Neural cell (in vitro differentiated cells): ENCODE measurements at regions not wholly inside any gene's neighbourhood (a gene's known extent, or its start where the extent isn't known, plus 50 kb on each side); places are given as distances from the start of the nearest gene placed in this dataset.

Experiments used
- H2AFZ ChIP-seq: fragments of 200-600, 300-800 bp; sonication (generic), shearing (Covaris generic); 2 replicates; pipeline ENCODE4 v1.6.0; 2014; ENCODE audit warnings: low read depth, mild to moderate bottlenecking, antibody characterized with exemption, low read length, moderate library complexity
- H3F3A ChIP-seq: fragments of 200-600 bp; shearing (Covaris generic); 2 replicates; pipeline ENCODE4 v1.6.1; 2016; ENCODE audit warnings: mild to moderate bottlenecking, moderate library complexity, mixed read lengths, antibody characterized with exemption, low read length; ENCODE audit not compliant: insufficient read depth, poor library complexity, severe bottlenecking
- H3K27ac ChIP-seq: fragments of 200-600, 300-800 bp; sonication (generic), shearing (Covaris generic); 2 replicates; pipeline ENCODE4 v1.5.1; 2014; ENCODE audit warnings: mild to moderate bottlenecking, low read length, moderate library complexity
- H3K27me3 ChIP-seq: fragments of 300-800, 200-600 bp; sonication (generic), shearing (Covaris generic); 2 replicates; pipeline ENCODE4 v1.6.0; 2014; ENCODE audit warnings: mild to moderate bottlenecking, low read depth, low read length, moderate library complexity; ENCODE audit not compliant: insufficient read depth
- H3K36me3 ChIP-seq: fragments of 300-800, 200-600 bp; sonication (generic), shearing (Covaris generic); 2 replicates; pipeline ENCODE4 v1.5.1; 2014; ENCODE audit warnings: mild to moderate bottlenecking, antibody characterized with exemption, low read length, moderate library complexity; ENCODE audit not compliant: insufficient read depth
- H3K4me2 ChIP-seq: fragments of 300-800, 200-600 bp; sonication (generic), shearing (Covaris generic); 2 replicates; pipeline ENCODE4 v1.6.0; 2014; ENCODE audit warnings: mild to moderate bottlenecking, low read length
- H3K4me3 ChIP-seq: fragments of 300-800, 200-600 bp; sonication (generic), shearing (Covaris generic); 2 replicates; pipeline ENCODE4 v1.5.1; 2014; ENCODE audit warnings: mild to moderate bottlenecking, low read length, moderate library complexity
- H3K79me2 ChIP-seq: fragments of 200-600 bp; shearing (Covaris generic); replicated peaks from 2 replicates; pipeline ENCODE4 v1.6.0; 2014; ENCODE audit warnings: mild to moderate bottlenecking, low read length, moderate library complexity; ENCODE audit not compliant: insufficient read depth
- H3K9ac ChIP-seq: fragments of 300-800, 200-600 bp; sonication (generic), shearing (Covaris generic); 2 replicates; pipeline ENCODE4 v1.6.1; 2016; ENCODE audit warnings: mild to moderate bottlenecking, low read length, mixed read lengths
- H3K9me2 ChIP-seq: fragments of 200-600 bp; shearing (Covaris generic); 2 replicates; pipeline ENCODE4 v1.6.1; 2016; ENCODE audit warnings: mild to moderate bottlenecking, low read length, mixed read lengths; ENCODE audit not compliant: insufficient read depth
- H3K9me3 ChIP-seq: fragments of 200-600, 300-800 bp; sonication (generic), shearing (Covaris generic); 2 replicates; pipeline ENCODE4 v1.6.1; 2016; ENCODE audit warnings: mild to moderate bottlenecking, mixed run types, low read length, moderate library complexity, mixed read lengths
- H4K20me1 ChIP-seq: fragments of 200-600 bp; shearing (Covaris generic); 2 replicates; pipeline ENCODE4 v1.6.1; 2016; ENCODE audit warnings: mild to moderate bottlenecking, mixed run types; ENCODE audit not compliant: insufficient read depth
- CTCF ChIP-seq: fragments of 450-650 bp; IDR thresholded peaks from 2 replicates; pipeline ENCODE4 v1.5.1; 2014; ENCODE audit warnings: antibody characterized with exemption, mild to moderate bottlenecking, moderate library complexity; ENCODE audit not compliant: poor library complexity, severe bottlenecking
- EP300 ChIP-seq: fragments of 450-650 bp; conservative IDR thresholded peaks from 2 replicates; pipeline ENCODE4 v1.6.1; 2014; ENCODE audit warnings: antibody characterized with exemption, mild to moderate bottlenecking, moderate library complexity; ENCODE audit not compliant: poor library complexity, severe bottlenecking
- EZH2 ChIP-seq: fragments of 200-600, 300-800 bp; shearing (Covaris generic), sonication (generic); IDR thresholded peaks from 2 replicates; pipeline ENCODE4 v1.6.1; 2014; ENCODE audit warnings: antibody characterized with exemption, low read length, borderline replicate concordance, mild to moderate bottlenecking; ENCODE audit not compliant: insufficient read depth, poor library complexity, severe bottlenecking
- MXI1 ChIP-seq: fragments of 450-650 bp; conservative IDR thresholded peaks from 2 replicates; pipeline ENCODE4 v1.6.1; 2014; ENCODE audit warnings: antibody characterized with exemption, mild to moderate bottlenecking; ENCODE audit not compliant: poor library complexity, severe bottlenecking
- POLR2AphosphoS5 ChIP-seq: IDR thresholded peaks from 2 replicates; pipeline ENCODE4 v1.6.1; 2012
- RAD21 ChIP-seq: fragments of 450-650 bp; conservative IDR thresholded peaks from 2 replicates; pipeline ENCODE4 v1.6.1; 2014; ENCODE audit warnings: antibody characterized with exemption, mild to moderate bottlenecking, moderate library complexity
- REST ChIP-seq: IDR thresholded peaks from 2 replicates; pipeline ENCODE4 v1.6.1; 2012; ENCODE audit warnings: borderline replicate concordance
- SMC3 ChIP-seq: fragments of 450-650 bp; conservative IDR thresholded peaks from 2 replicates; pipeline ENCODE4 v1.6.1; 2014; ENCODE audit warnings: antibody characterized with exemption, mild to moderate bottlenecking, moderate library complexity; ENCODE audit not compliant: poor library complexity
- TAF1 ChIP-seq: IDR thresholded peaks from 2 replicates; pipeline ENCODE4 v1.6.1; 2012; ENCODE audit warnings: low read depth

GRCh38 chr5:1708592-1709141 is 91.0 kb downstream of the MRPL36 start:
- Histone ChIP-seq H3K79me2 (no peaks in the 10 kb centered on the region), H3K36me3 (no peaks in the 10 kb centered on the region), H3K27ac (no peak overlapping the region), H3K9me3 (no peaks in the 10 kb centered on the region), H2AFZ (no peak overlapping the region), H3F3A (no peaks in the 10 kb centered on the region), H4K20me1 (no peaks in the 10 kb centered on the region), H3K4me3 (no peak overlapping the region), H3K27me3 (no peaks in the 10 kb centered on the region), H3K4me2 (no peak overlapping the region), H3K9ac (no peak overlapping the region), H3K9me2 (no peaks in the 10 kb centered on the region)
- no peak for TF ChIP-seq POLR2AphosphoS5
- TF ChIP-seq REST = no peak
- no peak for TF ChIP-seq CTCF
- TF ChIP-seq TAF1 = no peak
- no peak for TF ChIP-seq EP300
- no peak for TF ChIP-seq RAD21
- no peak for TF ChIP-seq EZH2
- no peak for TF ChIP-seq MXI1
- no peak for TF ChIP-seq SMC3

- Histone ChIP-seq H3K27me3 (no peaks in the 10 kb centered on the region), H3K36me3 (no peaks in the 10 kb centered on the region), H3K4me3 (no peak overlapping the region), H3K9me2 (no peaks in the 10 kb centered on the region), H3K9ac (no peak overlapping the region), H3K9me3 (no peaks in the 10 kb centered on the region), H3K27ac (no peak overlapping the region), H3K4me2 (no peak overlapping the region), H3K79me2 (no peaks in the 10 kb centered on the region), H4K20me1 (no peaks in the 10 kb centered on the region), H2AFZ (no peak overlapping the region), H3F3A (no peaks in the 10 kb centered on the region)
- TF ChIP-seq POLR2AphosphoS5 (no peak), TAF1 (no peak), EZH2 (no peak), EP300 (no peak)
Measured at GRCh38 chr5:1707467-1707866, 92.2 kb downstream of the MRPL36 start.
